OCI-LY1 (cell line): ENCODE measurements at regions not wholly inside any gene's neighbourhood (a gene's known extent, or its start where the extent isn't known, plus 50 kb on each side); places are given as distances from the start of the nearest gene placed in this dataset.

Source experiments
- H2AFZ ChIP-seq: fragments of 200-600 bp; sonication (generic), shearing (Covaris generic); 2 replicates; pipeline ENCODE4 v1.6.0; 2014; ENCODE audit warnings: antibody characterized with exemption, mild to moderate bottlenecking, low read length
- H3F3A ChIP-seq: fragments of 200-600 bp; sonication (generic), shearing (Covaris generic); 2 replicates; pipeline ENCODE4 v1.6.0; 2014; ENCODE audit warnings: mild to moderate bottlenecking, antibody characterized with exemption, low read length, moderate library complexity; ENCODE audit not compliant: insufficient read depth
- H3K27ac ChIP-seq: fragments of 200-600 bp; sonication (generic); 2 replicates; pipeline ENCODE4 v1.5.1; 2014; ENCODE audit warnings: low read length, mixed run types, mild to moderate bottlenecking, low read depth; ENCODE audit not compliant: poor library complexity, severe bottlenecking
- H3K27me3 ChIP-seq: fragments of 200-600 bp; sonication (generic); 2 replicates; pipeline ENCODE4 v1.6.0; 2014; ENCODE audit warnings: antibody characterized with exemption, mild to moderate bottlenecking, low read length, moderate library complexity; ENCODE audit not compliant: insufficient read depth
- H3K36me3 ChIP-seq: fragments of 200-600 bp; sonication (generic); 2 replicates; pipeline ENCODE4 v1.6.1; 2014; ENCODE audit warnings: mild to moderate bottlenecking, antibody characterized with exemption, low read length, moderate library complexity, mixed read lengths; ENCODE audit not compliant: insufficient read depth
- H3K4me1 ChIP-seq: fragments of 200-600 bp; sonication (generic); 2 replicates; pipeline ENCODE4 v1.5.1; 2014; ENCODE audit warnings: mild to moderate bottlenecking, low read length, moderate library complexity; ENCODE audit not compliant: insufficient read depth, severe bottlenecking
- H3K4me2 ChIP-seq: fragments of 200-600 bp; sonication (generic), shearing (Covaris generic); 2 replicates; pipeline ENCODE4 v1.6.1; 2014; ENCODE audit warnings: low read length
- H3K4me3 ChIP-seq: fragments of 200-600 bp; sonication (generic); 2 replicates; pipeline ENCODE4 v1.5.1; 2014; ENCODE audit warnings: low read length, low read depth, mild to moderate bottlenecking, mixed read lengths; ENCODE audit not compliant: poor library complexity, severe bottlenecking
- H3K79me2 ChIP-seq: fragments of 200-600 bp; shearing (Covaris generic); 2 replicates; pipeline ENCODE4 v1.6.1; 2016; ENCODE audit warnings: mixed run types, low read length, mixed read lengths; ENCODE audit not compliant: insufficient read depth
- H3K9ac ChIP-seq: fragments of 200-600 bp; sonication (generic), shearing (Covaris generic); 2 replicates; pipeline ENCODE4 v1.6.1; 2014; ENCODE audit warnings: mild to moderate bottlenecking, low read length, mixed read lengths
- H3K9me2 ChIP-seq: fragments of 200-600 bp; sonication (generic), shearing (Covaris generic); 2 replicates; pipeline ENCODE4 v1.6.1; 2014; ENCODE audit warnings: low read depth, mild to moderate bottlenecking, low read length, mixed read lengths
- H3K9me3 ChIP-seq: fragments of 200-600 bp; shearing (Covaris generic); 2 replicates; pipeline ENCODE4 v1.6.1; 2014; ENCODE audit warnings: low read length, mixed read lengths
- H4K20me1 ChIP-seq: fragments of 200-600 bp; sonication (generic), shearing (Covaris generic); 2 replicates; pipeline ENCODE4 v1.6.0; 2016; ENCODE audit warnings: mild to moderate bottlenecking, low read length; ENCODE audit not compliant: insufficient read depth
- CTCF ChIP-seq: fragments of 200-600 bp; sonication (generic), shearing (Covaris generic); IDR thresholded peaks from 2 replicates; pipeline ENCODE4 v1.5.1; 2017; ENCODE audit warnings: mild to moderate bottlenecking, antibody characterized with exemption, low read length, moderate library complexity, mixed read lengths
- EZH2 ChIP-seq: fragments of 200-600 bp; sonication (generic), shearing (Covaris generic); IDR thresholded peaks from 2 replicates; pipeline ENCODE4 v1.8.0; 2017; ENCODE audit warnings: borderline replicate concordance, mixed run types, mild to moderate bottlenecking, antibody characterized with exemption, low read length, moderate library complexity, mixed read lengths

GRCh38 chr1:96643519-96643918 is 78.1 kb upstream of the PTBP2 start:
- H3K79me2 ChIP-seq, result no peaks in the 10 kb centered on the region
- H3K9ac ChIP-seq, result no peak overlapping the region
- H3K4me3 ChIP-seq, result no peak overlapping the region
- no peaks in the 10 kb centered on the region for H3K9me3 ChIP-seq
- no peaks in the 10 kb centered on the region for H3K9me2 ChIP-seq
- H4K20me1 ChIP-seq, result no peaks in the 10 kb centered on the region
- no peak for TF ChIP-seq CTCF
- TF ChIP-seq EZH2, result no peak
- no peak overlapping the region for H2AFZ ChIP-seq
- H3K27me3 ChIP-seq, result no peaks in the 10 kb centered on the region
- no peak overlapping the region for H3K27ac ChIP-seq
- H3K4me2 ChIP-seq, result no peak overlapping the region
- H3F3A ChIP-seq, result no peaks in the 10 kb centered on the region
- no peaks in the 10 kb centered on the region for H3K36me3 ChIP-seq
- no peaks in the 10 kb centered on the region for H3K4me1 ChIP-seq

- Histone ChIP-seq H2AFZ (no peak overlapping the region; the same call in 1 of the 2 replicates), H3K4me2 (no peak overlapping the region), H3K9ac (no peak overlapping the region), H3F3A (no peaks in the 10 kb centered on the region), H3K79me2 (no peaks in the 10 kb centered on the region), H3K4me1 (no peaks in the 10 kb centered on the region), H3K27ac (no peak overlapping the region), H3K9me2 (no peaks in the 10 kb centered on the region), H4K20me1 (no peaks in the 10 kb centered on the region), H3K36me3 (no peaks in the 10 kb centered on the region), H3K4me3 (no peak overlapping the region), H3K27me3 (no peaks in the 10 kb centered on the region), H3K9me3 (no peaks in the 10 kb centered on the region)
- no peak for TF ChIP-seq CTCF
- TF ChIP-seq EZH2, result no peak
These were observed 72.3 kb upstream of the PTBP2 start for GRCh38 chr1:96649301-96649700.

DNA sequence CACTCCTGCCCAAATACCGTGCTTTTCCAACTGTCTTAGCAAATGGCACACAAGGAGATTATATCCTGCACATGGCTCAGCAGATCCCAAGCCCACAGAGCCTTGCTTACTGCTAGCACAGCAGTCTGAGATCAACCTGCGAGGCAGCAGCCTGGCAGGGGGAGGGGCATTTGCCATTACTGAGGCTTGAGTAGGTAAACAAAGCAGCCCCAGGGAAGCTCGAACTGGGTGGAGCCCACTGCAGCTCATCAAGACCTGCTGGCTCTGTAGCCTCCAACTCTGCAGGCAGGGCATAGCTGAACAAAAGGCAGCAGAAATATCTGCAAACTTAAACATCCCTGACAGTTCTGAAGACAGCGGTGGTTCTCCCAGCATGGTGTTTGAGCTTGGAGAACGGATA is 70.1 kb upstream of the PTBP2 start:
- H3K4me3 ChIP-seq, result no peak overlapping the region
- H2AFZ ChIP-seq, result no peak overlapping the region
- no peak overlapping the region for H3K4me2 ChIP-seq
- no peaks in the 10 kb centered on the region for H3K27me3 ChIP-seq
- H3K9me2 ChIP-seq, result no peaks in the 10 kb centered on the region
- no peaks in the 10 kb centered on the region for H3K79me2 ChIP-seq
- H3K27ac ChIP-seq, result no peak overlapping the region
- H3F3A ChIP-seq, result no peaks in the 10 kb centered on the region
- no peaks in the 10 kb centered on the region for H3K9me3 ChIP-seq
- H3K9ac ChIP-seq, result no peak overlapping the region
- H3K4me1 ChIP-seq, result no peaks in the 10 kb centered on the region
- no peak for TF ChIP-seq EZH2
- TF ChIP-seq CTCF, result no peak
- H3K36me3 ChIP-seq, result no peaks in the 10 kb centered on the region
- H4K20me1 ChIP-seq, result no peaks in the 10 kb centered on the region
